K562 (cell line): ENCODE measurements at regions not wholly inside any gene's neighbourhood (a gene's known extent, or its start where the extent isn't known, plus 50 kb on each side); places are given as distances from the start of the nearest gene placed in this dataset.

ENCODE experiments used
- ATAC-seq: fragments of 200-7000 bp; cut with Tn5 transposase; 3 replicates; pipeline ENCODE4 v1.9.1; 2020; ENCODE audit warnings: moderate library complexity
- BruUV-seq: library from RNA; stranded (reverse); fragments of 400-500 nt; replicated peaks from 2 replicates; lab custom pipeline; 2021; lab: Mats Ljungman, UMichigan
- CTCF ChIA-PET: fragments of 300-600 bp; formaldehyde crosslinking; extraction: SDS; loops from one replicate; lab custom pipeline; 2021; ENCODE audit warnings: low intra/inter-chr PET ratio; lab: Yijun Ruan, JAX
- POLR2A ChIA-PET: fragments of 300-600, 350-650 bp; sonication (Branson Sonifier 250); formaldehyde crosslinking; extraction: SDS; loops from one replicate; lab custom pipeline; 2021; ENCODE audit warnings: antibody characterized with exemption, inconsistent platforms; lab: Yijun Ruan, JAX
- DNase-seq, 4 experiments: peaks; one replicate each; pipeline versions ENCODE4 v3.0.0 to v3.0.0-alpha.2; 2011 to 2018; ENCODE audit warnings: low spot score in 3 of 4, mixed read lengths in 3 of 4; ENCODE audit errors: extremely low read depth in 1 of 4
- FAIRE-seq: peaks from 2 replicates; lab custom pipeline; 2011; peaks lifted over from hg19 to GRCh38; lab: Jason Lieb, UNC
- H2AFZ ChIP-seq: 2 replicates; pipeline ENCODE4 v1.6.0; 2011; ENCODE audit warnings: low read depth, low read length, control low read depth, inconsistent platforms
- H3K27ac ChIP-seq: fragments of 200-600 bp; 3 replicates; pipeline ENCODE4 v1.8.0; 2011; ENCODE audit warnings: low read depth, mild to moderate bottlenecking, control low read depth, inconsistent platforms, low read length, moderate library complexity, mixed read lengths; ENCODE audit errors: extremely low read depth
- H3K27me3 ChIP-seq, 2 experiments: fragments of 300-600 bp in 1 of 2; 2 replicates in 1 of 2; 3 replicates in 1 of 2; pipeline versions ENCODE4 v1.6.0 to v1.8.0; 2011; ENCODE audit warnings: inconsistent platforms in 2 of 2, low read length in 2 of 2, mild to moderate bottlenecking in 1 of 2, mixed read lengths in 1 of 2, moderate library complexity in 1 of 2; ENCODE audit not compliant: control insufficient read depth in 2 of 2, insufficient read depth in 2 of 2
- H3K36me3 ChIP-seq: fragments of 300-600 bp; 3 replicates; pipeline ENCODE4 v1.8.0; 2011; ENCODE audit warnings: mild to moderate bottlenecking, low read length, inconsistent platforms; ENCODE audit not compliant: control insufficient read depth, insufficient read depth
- H3K4me1 ChIP-seq, 2 experiments: fragments of 200-600 bp in 1 of 2; replicated peaks in 1 of 2; 2 replicates in 1 of 2; 3 replicates in 1 of 2; pipeline versions ENCODE4 v1.5.1 to v1.8.0; 2011; ENCODE audit warnings: inconsistent platforms in 2 of 2, low read length in 2 of 2, mild to moderate bottlenecking in 1 of 2, mixed read lengths in 1 of 2, moderate library complexity in 1 of 2; ENCODE audit not compliant: control insufficient read depth in 2 of 2, insufficient read depth in 2 of 2
- H3K4me2 ChIP-seq: 2 replicates; pipeline ENCODE4 v1.6.1; 2011; ENCODE audit warnings: low read length, control low read depth, inconsistent platforms, mixed read lengths; ENCODE audit not compliant: insufficient read depth
- H3K4me3 ChIP-seq: fragments of 200-600 bp; sonication (generic), shearing (Covaris generic); 2 replicates; pipeline ENCODE4 v1.5.1; 2016; ENCODE audit warnings: control low read depth, inconsistent platforms
- H3K79me2 ChIP-seq: fragments of 200-600 bp; 3 replicates; pipeline ENCODE4 v1.8.0; 2011; ENCODE audit warnings: low read length, inconsistent platforms; ENCODE audit not compliant: control insufficient read depth, insufficient read depth
- H3K9ac ChIP-seq, 2 experiments: 2 replicates each; pipeline versions ENCODE4 v1.6.0 to v1.6.1; 2011; ENCODE audit warnings: low read depth in 2 of 2, low read length in 2 of 2, control low read depth in 1 of 2, inconsistent platforms in 1 of 2, mild to moderate bottlenecking in 1 of 2, mixed read lengths in 1 of 2; ENCODE audit not compliant: insufficient read depth in 1 of 2
- H3K9me1 ChIP-seq: one replicate; pipeline ENCODE4 v1.6.0; 2011; ENCODE audit warnings: inconsistent platforms, mild to moderate bottlenecking, low read length, moderate library complexity; ENCODE audit not compliant: control insufficient read depth, insufficient read depth
- H3K9me3 ChIP-seq: replicated peaks from 2 replicates; pipeline ENCODE4 v1.5.1; 2011; ENCODE audit warnings: low read depth, low read length, inconsistent platforms; ENCODE audit not compliant: control insufficient read depth, insufficient read depth
- H4K20me1 ChIP-seq: replicated peaks from 2 replicates; pipeline ENCODE4 v1.6.1; 2011; ENCODE audit warnings: low read length, inconsistent platforms, mixed read lengths; ENCODE audit not compliant: control insufficient read depth, insufficient read depth
- ADNP ChIP-seq: fragments of 200-800 bp; sonication (Bioruptor generic); IDR thresholded peaks from 2 replicates; pipeline ENCODE4 v1.6.1; 2016; ENCODE audit warnings: missing genetic modification characterization, missing compliant biosample characterization
- DLX4 ChIP-seq: fragments of 250-450 bp; sonication (Bioruptor Pico); IDR thresholded peaks from 2 replicates; pipeline ENCODE4 v1.6.1; 2021; ENCODE audit warnings: mild to moderate bottlenecking
- HNRNPLL ChIP-seq: fragments of 200-400 bp; formaldehyde crosslinking; IDR thresholded peaks from 2 replicates; pipeline ENCODE4 v1.6.1; 2017; ENCODE audit warnings: low read length, low read depth, mild to moderate bottlenecking; ENCODE audit not compliant: poor library complexity, severe bottlenecking
- IFI16 ChIP-seq: fragments of 250-450 bp; sonication (Bioruptor Pico); IDR thresholded peaks from 2 replicates; pipeline ENCODE4 v2.1.2; 2022; ENCODE audit warnings: mild to moderate bottlenecking, inconsistent platforms
- MAZ ChIP-seq, 2 experiments: fragments of 450-650 bp in 1 of 2; sonication (generic) in 1 of 2; formaldehyde crosslinking; IDR thresholded peaks in 1 of 2; conservative IDR thresholded peaks in 1 of 2; 2 replicates each; pipeline versions ENCODE4 v1.4.0 to v1.5.0; 2020; ENCODE audit warnings: mild to moderate bottlenecking in 1 of 2, missing genetic modification reagents in 1 of 2
- RUNX1 ChIP-seq: sonication (generic); IDR thresholded peaks from 2 replicates; pipeline ENCODE4 v1.6.1; 2016; ENCODE audit warnings: antibody characterized with exemption, low read depth
- STAG1 ChIP-seq: sonication (generic); formaldehyde crosslinking; IDR thresholded peaks from 2 replicates; pipeline ENCODE4 v1.5.0; 2020; ENCODE audit warnings: missing genetic modification reagents, borderline replicate concordance
- WHSC1 ChIP-seq: IDR thresholded peaks from one replicate; pipeline ENCODE4 v1.6.1; 2012; ENCODE audit warnings: low read length, control low read depth, inconsistent platforms
- ZNF76 ChIP-seq: fragments of 250-450 bp; sonication (Bioruptor Pico); IDR thresholded peaks from 2 replicates; pipeline ENCODE4 v1.4.0; 2020; ENCODE audit warnings: mild to moderate bottlenecking, moderate library complexity, borderline replicate concordance
- WGBS: fragments of 100-300 bp; shearing (Covaris generic); methylation state at CpG from one replicate; pipeline ENCODE4 v1.1.6; 2016; ENCODE audit warnings: low coverage, mixed read lengths; ENCODE audit not compliant: insufficient coverage; ENCODE audit errors: missing lambda C conversion rate; 5-methylcytosine and 5-hydroxymethylcytosine counted together
- in situ Hi-C: fragments of 300-500 bp; cut with MboI; formaldehyde crosslinking; loops from 4 replicates; pipeline ENCODE4 v1.15.0; 2018; ENCODE audit warnings: inconsistent platforms, mixed read lengths
- intact Hi-C: fragments of 100-400 bp; cut with micrococcal nuclease; formaldehyde crosslinking; loops from 2 replicates; pipeline ENCODE4 v1.14.2; 2022

GRCh38 chr7:23887660-23888059, 177.6 kb downstream of the STK31 start:
- H3K27ac ChIP-seq, result no peak overlapping the region
- BruUV-seq, result no TSS peak
- H3K4me2 ChIP-seq, result no peak overlapping the region
- 0% methylated on average over 2 of the region's 2 CpGs for WGBS
- H3K9me1 ChIP-seq, result no peaks in the 10 kb centered on the region
- TF ChIP-seq STAG1 (CRISPR knock-in tag) (no peak), IFI16 (CRISPR knock-in tag) (no peak), ZNF76 (no peak)
- TF ChIP-seq, all 486 proteins: peak for 0
- Histone ChIP-seq H2AFZ (no peak overlapping the region), H3K4me3 (no peak overlapping the region), H4K20me1 (no peaks in the 10 kb centered on the region), H3K36me3 (no peaks in the 10 kb centered on the region), H3K4me1 (no peaks in the 10 kb centered on the region), H3K9ac (no peak overlapping the region), H3K9me3 (no peaks in the 10 kb centered on the region), H3K79me2 (no peaks in the 10 kb centered on the region), H3K27me3 (peaks cover 0 to 4% of the 10 kb centered on the region in 2 experiments; a peak in 1 of 5 replicates)
- intact Hi-C loops (no loop called here), in situ Hi-C loops (no loop called here)
- ChIA-PET CTCF (no interaction called here), POLR2A (interaction anchor here (0.6 kb wide), 1 partner anchor 670 kb away, joined by 3 read pairs; no protein-coding TSS in a partner anchor)
- FAIRE-seq (no peak), DNase-seq (no peak), ATAC-seq (no peak)

GRCh38 chr7:23888958-23889357, 178.9 kb downstream of the STK31 start:
- Histone ChIP-seq H3K36me3 (no peaks in the 10 kb centered on the region), H3K27me3 (peaks cover 5 to 9% of the 10 kb centered on the region in 2 experiments; a peak in 3 of 5 replicates), H3K9me3 (no peaks in the 10 kb centered on the region), H3K4me1 (no peaks in the 10 kb centered on the region; a peak in 1 of 5 replicates), H3K27ac (no peak overlapping the region), H3K9ac (no peak overlapping the region), H2AFZ (no peak overlapping the region), H3K4me3 (no peak overlapping the region), H3K79me2 (no peaks in the 10 kb centered on the region), H3K9me1 (no peaks in the 10 kb centered on the region), H3K4me2 (no peak overlapping the region), H4K20me1 (no peaks in the 10 kb centered on the region)
- WGBS, result 0% methylated on average over 1 of the region's 1 CpG
- POLR2A ChIA-PET, result no interaction called here
- no TSS peak for BruUV-seq
- CTCF ChIA-PET, result no interaction called here
- intact Hi-C loops, result no loop called here
- no peak for DNase-seq
- FAIRE-seq, result no peak
- ATAC-seq, result no peak
- TF ChIP-seq WHSC1 (no peak), MAZ (CRISPR knock-in tag; conservative IDR thresholded peaks at IDR 0.05 in 1 of 2, IDR thresholded peaks at IDR 0.05 in 1 of 2) (no peak), HNRNPLL (no peak), DLX4 (CRISPR knock-in tag) (no peak), RUNX1 (no peak), ADNP (no peak)
- in situ Hi-C loops, result no loop called here
